ENCODE measurements at regions not wholly inside any gene's neighbourhood (a gene's known extent, or its start where the extent isn't known, plus 50 kb on each side); places are given as distances from the start of the nearest gene placed in this dataset.

- intact Hi-C loops (cut with micrococcal nuclease; ENCODE audit: unreplicated experiment) = no loop called here
- Mint-ChIP-seq H3K4me1 (ENCODE audit: low read depth, unreplicated experiment) (peaks cover 7% of the 10 kb centered on the region), H3K27ac (ENCODE audit: unreplicated experiment) (no peak overlapping the region), H3K9me3 (ENCODE audit: unreplicated experiment) (no peaks in the 10 kb centered on the region), H3K4me3 (ENCODE audit: unreplicated experiment) (no peak overlapping the region), H3K27me3 (ENCODE audit: insufficient read depth, unreplicated experiment) (no peaks in the 10 kb centered on the region), H3K36me3 (ENCODE audit: insufficient read depth, unreplicated experiment) (no peaks in the 10 kb centered on the region)
- POLR2A ChIA-PET = no interaction called here
- BruUV-seq (replicated peaks) = no TSS peak
- no peak overlapping the region for H3K4me3 ChIP-seq (ENCODE audit: low read depth, low read length)
- no peaks in the 10 kb centered on the region for H3K4me1 ChIP-seq
- H3K36me3 ChIP-seq (ENCODE audit: control insufficient read depth, insufficient read depth, low read length) = no peaks in the 10 kb centered on the region
- CTCF ChIA-PET = no interaction called here
- H3K9me3 ChIP-seq = no peaks in the 10 kb centered on the region
- H3K27me3 ChIP-seq (replicated peaks; ENCODE audit: control insufficient read depth, insufficient read depth, low read length) = no peaks in the 10 kb centered on the region
- no peak for TF ChIP-seq CTCF (IDR thresholded peaks at IDR 0.05; ENCODE audit: insufficient read depth in 1 of 2, low read depth in 1 of 2, low read length in 1 of 2, severe bottlenecking in 1 of 2, unreplicated experiment in 1 of 2)
- no peak for DNase-seq
Observed at GRCh38 chr9:108437656-108438055, 418.1 kb downstream of the ACTL7B start.

- peaks cover 7% of the 10 kb centered on the region for H3K4me1 Mint-ChIP-seq (ENCODE audit: low read depth, unreplicated experiment)
- no peaks in the 10 kb centered on the region for H3K9me3 Mint-ChIP-seq (ENCODE audit: unreplicated experiment)
- CTCF ChIA-PET = no interaction called here
- Histone ChIP-seq H3K36me3 (ENCODE audit: control insufficient read depth, insufficient read depth, low read length) (no peaks in the 10 kb centered on the region), H3K27me3 (replicated peaks; ENCODE audit: control insufficient read depth, insufficient read depth, low read length) (no peaks in the 10 kb centered on the region), H3K4me1 (no peaks in the 10 kb centered on the region), H3K9me3 (no peaks in the 10 kb centered on the region), H3K4me3 (ENCODE audit: low read depth, low read length) (no peak overlapping the region)
- H3K27ac Mint-ChIP-seq (ENCODE audit: unreplicated experiment) = no peak overlapping the region
- H3K27me3 Mint-ChIP-seq (ENCODE audit: insufficient read depth, unreplicated experiment) = peaks cover 2% of the 10 kb centered on the region
- no peaks in the 10 kb centered on the region for H3K36me3 Mint-ChIP-seq (ENCODE audit: insufficient read depth, unreplicated experiment)
- POLR2A ChIA-PET = no interaction called here
- intact Hi-C loops (cut with micrococcal nuclease; ENCODE audit: unreplicated experiment) = no loop called here
- no peak for TF ChIP-seq CTCF (IDR thresholded peaks at IDR 0.05; ENCODE audit: insufficient read depth in 1 of 2, low read depth in 1 of 2, low read length in 1 of 2, severe bottlenecking in 1 of 2, unreplicated experiment in 1 of 2)
- no peak overlapping the region for H3K4me3 Mint-ChIP-seq (ENCODE audit: unreplicated experiment)
- no peak for DNase-seq
- no TSS peak for BruUV-seq (replicated peaks)
Observed at GRCh38 chr9:108436448-108436847, 419.3 kb downstream of the ACTL7B start.

GRCh38 chr9:108434502-108434901 lies 421.3 kb downstream of the ACTL7B start:
- Histone ChIP-seq H3K4me3 (ENCODE audit: low read depth, low read length) (no peak overlapping the region), H3K36me3 (ENCODE audit: control insufficient read depth, insufficient read depth, low read length) (no peaks in the 10 kb centered on the region), H3K27me3 (replicated peaks; ENCODE audit: control insufficient read depth, insufficient read depth, low read length) (no peaks in the 10 kb centered on the region), H3K9me3 (no peaks in the 10 kb centered on the region), H3K4me1 (no peaks in the 10 kb centered on the region)
- intact Hi-C loops (cut with micrococcal nuclease; ENCODE audit: unreplicated experiment) = no loop called here
- Mint-ChIP-seq H3K36me3 (ENCODE audit: insufficient read depth, unreplicated experiment) (no peaks in the 10 kb centered on the region), H3K27me3 (ENCODE audit: insufficient read depth, unreplicated experiment) (peaks cover 2% of the 10 kb centered on the region), H3K4me3 (ENCODE audit: unreplicated experiment) (no peak overlapping the region), H3K9me3 (ENCODE audit: unreplicated experiment) (peaks cover 15% of the 10 kb centered on the region), H3K27ac (ENCODE audit: unreplicated experiment) (no peak overlapping the region), H3K4me1 (ENCODE audit: low read depth, unreplicated experiment) (peaks cover 7% of the 10 kb centered on the region)
- POLR2A ChIA-PET = no interaction called here
- DNase-seq = no peak
- CTCF ChIA-PET = interaction anchor here (0.7 kb wide), 1 partner anchor 310 kb away, joined by 3 read pairs; no protein-coding TSS in a partner anchor
- no peak for TF ChIP-seq CTCF (IDR thresholded peaks at IDR 0.05; ENCODE audit: insufficient read depth in 1 of 2, low read depth in 1 of 2, low read length in 1 of 2, severe bottlenecking in 1 of 2, unreplicated experiment in 1 of 2)
- BruUV-seq (replicated peaks) = no TSS peak

Data from Caco-2 (cell line).